ENCODE measurements at regions not wholly inside any gene's neighbourhood (a gene's known extent, or its start where the extent isn't known, plus 50 kb on each side); places are given as distances from the start of the nearest gene placed in this dataset.

- TF ChIP-seq, protein P1, sequence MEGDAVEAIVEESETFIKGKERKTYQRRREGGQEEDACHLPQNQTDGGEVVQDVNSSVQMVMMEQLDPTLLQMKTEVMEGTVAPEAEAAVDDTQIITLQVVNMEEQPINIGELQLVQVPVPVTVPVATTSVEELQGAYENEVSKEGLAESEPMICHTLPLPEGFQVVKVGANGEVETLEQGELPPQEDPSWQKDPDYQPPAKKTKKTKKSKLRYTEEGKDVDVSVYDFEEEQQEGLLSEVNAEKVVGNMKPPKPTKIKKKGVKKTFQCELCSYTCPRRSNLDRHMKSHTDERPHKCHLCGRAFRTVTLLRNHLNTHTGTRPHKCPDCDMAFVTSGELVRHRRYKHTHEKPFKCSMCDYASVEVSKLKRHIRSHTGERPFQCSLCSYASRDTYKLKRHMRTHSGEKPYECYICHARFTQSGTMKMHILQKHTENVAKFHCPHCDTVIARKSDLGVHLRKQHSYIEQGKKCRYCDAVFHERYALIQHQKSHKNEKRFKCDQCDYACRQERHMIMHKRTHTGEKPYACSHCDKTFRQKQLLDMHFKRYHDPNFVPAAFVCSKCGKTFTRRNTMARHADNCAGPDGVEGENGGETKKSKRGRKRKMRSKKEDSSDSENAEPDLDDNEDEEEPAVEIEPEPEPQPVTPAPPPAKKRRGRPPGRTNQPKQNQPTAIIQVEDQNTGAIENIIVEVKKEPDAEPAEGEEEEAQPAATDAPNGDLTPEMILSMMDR (IDR thresholded peaks at IDR 0.05) = no peak
- TF ChIP-seq EZH2 (IDR thresholded peaks at IDR 0.05; ENCODE audit: borderline replicate concordance, insufficient read depth, low read depth, low read length, poor library complexity, severe bottlenecking) = no peak
These were observed 623.3 kb downstream of the C12orf50 start for GRCh38 chr12:87405918-87406317.

All from B cell (primary cell).